ENCODE measurements at regions not wholly inside any gene's neighbourhood (a gene's known extent, or its start where the extent isn't known, plus 50 kb on each side); places are given as distances from the start of the nearest gene placed in this dataset.

DNA sequence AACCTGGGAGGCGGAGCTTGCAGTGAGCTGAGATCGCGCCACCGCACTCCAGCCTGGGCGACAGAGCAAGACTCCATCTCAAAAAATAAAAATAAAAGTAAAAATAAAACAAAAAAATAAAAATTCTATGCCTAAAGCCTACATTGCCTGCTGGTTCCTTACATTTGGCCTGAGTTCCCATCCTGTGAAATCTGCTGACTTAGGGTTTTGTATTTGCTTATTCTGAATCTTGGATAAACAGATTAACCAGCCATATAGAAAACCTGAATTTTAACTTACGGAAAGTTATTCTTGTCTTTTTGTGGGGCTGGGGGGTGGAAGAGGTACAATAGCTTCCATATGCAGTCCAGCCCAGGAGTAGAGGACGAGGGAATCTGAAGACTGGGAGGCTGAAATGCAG is 73.7 kb upstream of the UMPS start:
- H3K36me3 Mint-ChIP-seq (ENCODE audit: low read depth), result no peaks in the 10 kb centered on the region
- H3K4me1 Mint-ChIP-seq (ENCODE audit: low read depth), result peaks cover 9% of the 10 kb centered on the region
- no peak overlapping the region for H3K27ac Mint-ChIP-seq
- intact Hi-C loops (cut with micrococcal nuclease), result no loop called here
- H3K4me3 Mint-ChIP-seq (ENCODE audit: low read depth), result no peak overlapping the region
- DNase-seq (ENCODE audit: low spot score), result no peak
- H3K9me3 Mint-ChIP-seq, result no peaks in the 10 kb centered on the region
- H3K27me3 Mint-ChIP-seq (ENCODE audit: low read depth), result peaks cover 15% of the 10 kb centered on the region

DNA sequence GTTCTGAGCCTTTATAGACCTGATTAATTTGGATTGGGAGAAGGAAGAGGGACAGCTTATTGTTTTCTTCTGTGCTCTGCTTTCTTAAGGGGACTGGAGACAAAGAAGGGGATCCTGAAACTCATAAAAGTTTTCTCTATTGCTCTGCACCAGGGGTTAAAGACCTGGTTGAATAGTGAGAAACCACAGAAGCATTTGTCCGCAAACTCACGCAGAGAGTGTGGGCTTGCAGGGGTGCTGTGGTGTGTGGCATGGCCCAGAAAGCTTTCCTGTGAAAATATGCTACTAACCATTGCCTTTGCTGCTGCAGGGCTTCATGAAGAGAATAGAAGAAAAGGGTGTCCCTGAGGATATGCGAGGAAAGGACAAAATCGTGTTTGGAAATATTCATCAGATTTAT is 73.1 kb upstream of the UMPS start:
- H3K27me3 Mint-ChIP-seq (ENCODE audit: low read depth), result peaks cover 18% of the 10 kb centered on the region
- H3K9me3 Mint-ChIP-seq, result no peaks in the 10 kb centered on the region
- no peak for DNase-seq (ENCODE audit: low spot score)
- peaks cover 5% of the 10 kb centered on the region for H3K4me1 Mint-ChIP-seq (ENCODE audit: low read depth)
- no peak overlapping the region for H3K4me3 Mint-ChIP-seq (ENCODE audit: low read depth)
- H3K36me3 Mint-ChIP-seq (ENCODE audit: low read depth), result no peaks in the 10 kb centered on the region
- no peak overlapping the region for H3K27ac Mint-ChIP-seq
- intact Hi-C loops (cut with micrococcal nuclease), result no loop called here

DNA sequence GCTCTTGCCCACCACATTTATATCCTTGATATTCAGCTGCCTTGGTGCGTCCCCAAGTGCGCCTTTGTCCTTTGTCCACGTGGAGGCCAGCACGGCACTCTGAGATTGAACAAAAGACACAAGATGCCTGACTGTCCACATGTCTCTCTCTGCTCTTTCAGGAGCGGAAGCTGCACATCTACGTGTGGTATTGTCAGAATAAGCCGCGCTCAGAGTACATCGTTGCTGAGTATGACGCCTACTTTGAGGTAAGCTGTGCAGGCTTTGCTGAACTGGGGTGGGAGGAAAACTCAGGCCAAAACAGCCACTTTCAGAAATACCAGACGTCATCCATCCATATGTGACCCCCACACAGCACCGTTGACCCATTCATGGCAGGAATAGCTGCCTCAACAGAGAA is 72.0 kb upstream of the UMPS start:
- Mint-ChIP-seq H3K27me3 (ENCODE audit: low read depth) (peaks cover 20% of the 10 kb centered on the region), H3K4me1 (ENCODE audit: low read depth) (peaks cover 2% of the 10 kb centered on the region), H3K27ac (no peak overlapping the region), H3K36me3 (ENCODE audit: low read depth) (no peaks in the 10 kb centered on the region), H3K4me3 (ENCODE audit: low read depth) (no peak overlapping the region), H3K9me3 (no peaks in the 10 kb centered on the region)
- DNase-seq (ENCODE audit: low spot score), result no peak
- intact Hi-C loops (cut with micrococcal nuclease), result no loop called here

DNA sequence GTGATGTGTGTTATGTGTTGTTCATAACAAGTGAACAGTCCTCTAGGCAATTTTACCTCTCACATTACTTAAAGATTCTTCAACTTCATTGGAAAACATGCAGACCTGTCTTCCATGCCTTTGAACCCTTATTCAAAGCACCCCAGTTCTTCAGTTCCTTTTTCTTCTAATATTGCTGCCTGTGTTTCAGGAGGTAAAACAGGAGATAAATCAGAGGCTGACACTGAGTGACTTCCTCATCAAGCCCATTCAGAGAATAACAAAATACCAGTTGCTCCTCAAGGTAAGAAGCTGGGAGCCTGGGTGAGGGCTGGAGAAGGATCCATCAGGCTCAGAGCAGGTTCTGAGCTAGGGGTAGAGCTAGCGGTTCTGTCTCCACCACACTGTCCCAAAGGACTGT is 71.1 kb upstream of the UMPS start:
- no peak overlapping the region for H3K27ac Mint-ChIP-seq
- intact Hi-C loops (cut with micrococcal nuclease), result no loop called here
- H3K27me3 Mint-ChIP-seq (ENCODE audit: low read depth), result peaks cover 22% of the 10 kb centered on the region

GRCh38 chr3:124660599-124660998 is 69.7 kb upstream of the UMPS start:
- peaks cover 6% of the 10 kb centered on the region for H3K4me1 Mint-ChIP-seq (ENCODE audit: low read depth)
- no peak overlapping the region for H3K27ac Mint-ChIP-seq
- peaks cover 14% of the 10 kb centered on the region for H3K27me3 Mint-ChIP-seq (ENCODE audit: low read depth)

More for the DNA sequence above, 71.1 kb upstream of the UMPS start:
- H3K4me1 Mint-ChIP-seq (ENCODE audit: low read depth), result peaks cover 6% of the 10 kb centered on the region
- no peak overlapping the region for H3K4me3 Mint-ChIP-seq (ENCODE audit: low read depth)
- no peaks in the 10 kb centered on the region for H3K36me3 Mint-ChIP-seq (ENCODE audit: low read depth)
- H3K9me3 Mint-ChIP-seq, result no peaks in the 10 kb centered on the region
- no peak for DNase-seq (ENCODE audit: low spot score)

GRCh38 chr3:124663690-124664089 is 66.6 kb upstream of the UMPS start:
- Mint-ChIP-seq H3K9me3 (no peaks in the 10 kb centered on the region), H3K4me1 (ENCODE audit: low read depth) (peaks cover 6% of the 10 kb centered on the region), H3K36me3 (ENCODE audit: low read depth) (no peaks in the 10 kb centered on the region), H3K4me3 (ENCODE audit: low read depth) (no peak overlapping the region), H3K27me3 (ENCODE audit: low read depth) (peaks cover 16% of the 10 kb centered on the region), H3K27ac (no peak overlapping the region)
- intact Hi-C loops (cut with micrococcal nuclease), result loop anchor here (5.0 kb wide), 1 partner anchor 41 kb away; no protein-coding TSS in a partner anchor
- DNase-seq (ENCODE audit: low spot score), result no peak

More at GRCh38 chr3:124660599-124660998, 69.7 kb upstream of the UMPS start:
- Mint-ChIP-seq H3K9me3 (no peaks in the 10 kb centered on the region), H3K4me3 (ENCODE audit: low read depth) (no peak overlapping the region), H3K36me3 (ENCODE audit: low read depth) (no peaks in the 10 kb centered on the region)
- DNase-seq (ENCODE audit: low spot score), result no peak
- intact Hi-C loops (cut with micrococcal nuclease), result loop anchor here (5.0 kb wide), 1 partner anchor 38 kb away; no protein-coding TSS in a partner anchor

DNA sequence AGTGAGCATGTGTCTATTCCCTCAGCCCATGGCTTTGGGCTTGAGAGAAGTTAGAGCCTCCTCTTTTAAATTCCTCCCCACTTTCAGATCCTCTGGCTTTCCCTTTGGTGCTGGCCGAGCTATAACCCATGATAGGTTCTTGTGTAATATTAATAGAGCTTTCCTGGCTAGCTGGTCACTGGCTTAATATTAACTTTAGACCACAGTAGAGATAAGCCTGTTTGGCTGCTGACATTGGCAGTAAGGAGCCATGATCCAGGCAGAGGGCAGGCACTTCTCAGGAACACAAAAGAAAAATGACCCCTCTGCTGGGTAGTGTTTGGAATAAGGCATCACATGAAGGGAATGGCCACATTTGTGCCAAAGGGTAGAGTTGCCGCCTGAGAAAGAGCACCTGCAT is 65.4 kb upstream of the UMPS start:
- H3K27ac Mint-ChIP-seq, result no peak overlapping the region
- H3K27me3 Mint-ChIP-seq (ENCODE audit: low read depth), result peaks cover 16% of the 10 kb centered on the region
- intact Hi-C loops (cut with micrococcal nuclease), result loop anchor here (5.0 kb wide), 1 partner anchor 43 kb away; no protein-coding TSS in a partner anchor
- H3K36me3 Mint-ChIP-seq (ENCODE audit: low read depth), result no peaks in the 10 kb centered on the region
- DNase-seq (ENCODE audit: low spot score), result no peak
- no peak overlapping the region for H3K4me3 Mint-ChIP-seq (ENCODE audit: low read depth)
- H3K4me1 Mint-ChIP-seq (ENCODE audit: low read depth), result peaks cover 6% of the 10 kb centered on the region
- no peaks in the 10 kb centered on the region for H3K9me3 Mint-ChIP-seq

GRCh38 chr3:124666067-124666466 is 64.2 kb upstream of the UMPS start:
- Mint-ChIP-seq H3K4me1 (ENCODE audit: low read depth) (peaks cover 9% of the 10 kb centered on the region), H3K36me3 (ENCODE audit: low read depth) (no peaks in the 10 kb centered on the region), H3K27ac (no peak overlapping the region), H3K9me3 (peaks cover 4% of the 10 kb centered on the region), H3K4me3 (ENCODE audit: low read depth) (no peak overlapping the region), H3K27me3 (ENCODE audit: low read depth) (peaks cover 16% of the 10 kb centered on the region)
- no peak for DNase-seq (ENCODE audit: low spot score)
- intact Hi-C loops (cut with micrococcal nuclease), result no loop called here

DNA sequence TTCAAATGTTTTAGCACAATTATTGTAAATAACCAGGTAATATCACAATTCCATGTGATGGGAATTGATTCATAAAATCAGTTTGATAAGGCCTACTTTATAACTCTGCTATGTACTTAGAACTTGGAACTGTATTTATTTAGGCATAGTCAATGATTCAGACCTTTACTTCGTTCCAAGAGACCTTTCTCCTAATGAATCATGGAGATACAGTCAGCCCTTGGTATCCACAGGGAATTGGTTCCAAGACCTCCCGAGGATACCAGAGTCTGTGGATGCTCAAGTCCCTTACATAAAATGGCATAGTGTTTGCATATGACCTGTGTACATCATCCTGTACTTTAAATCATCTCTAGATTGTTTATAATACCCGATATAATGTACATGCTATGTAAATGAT is 60.8 kb upstream of the UMPS start:
- Mint-ChIP-seq H3K4me3 (ENCODE audit: low read depth) (no peak overlapping the region), H3K9me3 (peaks cover 7% of the 10 kb centered on the region), H3K4me1 (ENCODE audit: low read depth) (peaks cover 9% of the 10 kb centered on the region), H3K27ac (no peak overlapping the region), H3K36me3 (ENCODE audit: low read depth) (no peaks in the 10 kb centered on the region), H3K27me3 (ENCODE audit: low read depth) (peaks cover 4% of the 10 kb centered on the region)
- DNase-seq (ENCODE audit: low spot score), result no peak
- intact Hi-C loops (cut with micrococcal nuclease), result no loop called here

DNA sequence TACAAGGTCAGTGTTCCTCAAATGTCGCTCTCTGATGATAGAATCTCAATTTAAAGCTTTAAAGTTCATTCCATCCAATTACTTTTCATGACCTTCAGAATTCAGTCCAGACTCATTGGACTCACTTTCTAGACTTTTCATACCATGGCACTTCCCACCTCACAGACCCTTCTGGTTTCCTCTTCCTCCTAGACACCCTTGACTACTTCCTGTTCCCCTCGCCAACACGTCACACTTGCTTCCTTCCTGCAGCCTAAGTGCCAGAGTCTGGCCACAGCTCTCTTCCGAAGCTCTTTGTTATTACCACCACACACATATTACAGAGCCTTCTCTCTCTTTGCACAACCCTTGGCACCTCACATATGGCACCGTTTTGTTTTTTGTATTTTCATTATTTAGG is 59.1 kb upstream of the UMPS start:
- peaks cover 5% of the 10 kb centered on the region for H3K27me3 Mint-ChIP-seq (ENCODE audit: low read depth)
- H3K36me3 Mint-ChIP-seq (ENCODE audit: low read depth), result no peaks in the 10 kb centered on the region
- peaks cover 7% of the 10 kb centered on the region for H3K9me3 Mint-ChIP-seq
- DNase-seq (ENCODE audit: low spot score), result no peak
- H3K4me3 Mint-ChIP-seq (ENCODE audit: low read depth), result no peak overlapping the region
- peaks cover 9% of the 10 kb centered on the region for H3K4me1 Mint-ChIP-seq (ENCODE audit: low read depth)
- intact Hi-C loops (cut with micrococcal nuclease), result no loop called here
- H3K27ac Mint-ChIP-seq, result no peak overlapping the region

GRCh38 chr3:124674336-124674735 is 55.9 kb upstream of the UMPS start:
- Mint-ChIP-seq H3K27me3 (ENCODE audit: low read depth) (peaks cover 13% of the 10 kb centered on the region), H3K9me3 (peaks cover 7% of the 10 kb centered on the region), H3K4me1 (ENCODE audit: low read depth) (peaks cover 9% of the 10 kb centered on the region), H3K36me3 (ENCODE audit: low read depth) (no peaks in the 10 kb centered on the region), H3K4me3 (ENCODE audit: low read depth) (no peak overlapping the region), H3K27ac (no peak overlapping the region)
- no peak for DNase-seq (ENCODE audit: low spot score)
- intact Hi-C loops (cut with micrococcal nuclease), result no loop called here

DNA sequence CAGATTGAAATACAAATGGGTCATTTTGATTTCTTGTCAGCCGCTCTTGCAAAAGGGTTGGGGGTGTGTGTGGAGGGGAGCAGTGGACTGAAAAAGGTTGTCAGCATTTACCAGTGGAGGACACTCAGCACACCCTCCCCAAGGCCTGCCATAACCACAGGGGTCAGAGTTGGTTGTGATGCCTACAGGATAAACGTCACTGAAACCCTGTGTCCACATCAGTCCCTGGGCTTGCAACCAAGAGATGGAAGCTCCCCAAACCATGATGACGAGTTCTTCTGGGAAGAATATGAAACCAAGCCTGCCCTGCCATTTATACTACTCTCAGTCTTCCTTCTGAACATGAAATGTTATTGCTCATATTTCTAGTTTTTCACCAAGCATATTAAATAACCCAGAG is 54.0 kb upstream of the UMPS start:
- peaks cover 1% of the 10 kb centered on the region for H3K9me3 Mint-ChIP-seq
- no peak for DNase-seq (ENCODE audit: low spot score)
- intact Hi-C loops (cut with micrococcal nuclease), result no loop called here
- peaks cover 2% of the 10 kb centered on the region for H3K4me1 Mint-ChIP-seq (ENCODE audit: low read depth)
- H3K4me3 Mint-ChIP-seq (ENCODE audit: low read depth), result no peak overlapping the region
- no peaks in the 10 kb centered on the region for H3K36me3 Mint-ChIP-seq (ENCODE audit: low read depth)
- peaks cover 14% of the 10 kb centered on the region for H3K27me3 Mint-ChIP-seq (ENCODE audit: low read depth)
- H3K27ac Mint-ChIP-seq, result no peak overlapping the region

- H3K27me3 Mint-ChIP-seq (ENCODE audit: low read depth), result peaks cover 17% of the 10 kb centered on the region
- no peaks in the 10 kb centered on the region for H3K4me1 Mint-ChIP-seq (ENCODE audit: low read depth)
- H3K36me3 Mint-ChIP-seq (ENCODE audit: low read depth), result no peaks in the 10 kb centered on the region
- intact Hi-C loops (cut with micrococcal nuclease), result no loop called here
- no peak for DNase-seq (ENCODE audit: low spot score)
- H3K9me3 Mint-ChIP-seq, result no peaks in the 10 kb centered on the region
- no peak overlapping the region for H3K27ac Mint-ChIP-seq
- H3K4me3 Mint-ChIP-seq (ENCODE audit: low read depth), result no peak overlapping the region
These were observed 51.1 kb upstream of the UMPS start for GRCh38 chr3:124679048-124679638.

Measured in activated T-helper 2 cell treated with anti-CD3 and anti-CD28 coated beads, Interferon-gamma antibody, Interleukin-2, Interleukin-4, amounts not matched to agents 10 μg/mL and 5 μg/mL and 100 μg/mL, durations not matched to agents 14 hours and 24 hours and 36 hours (primary cell).